Liver (tissue), 8 donors: ENCODE measurements at regions not wholly inside any gene's neighbourhood (a gene's known extent, or its start where the extent isn't known, plus 50 kb on each side); places are given as distances from the start of the nearest gene placed in this dataset.

Source experiments
- DNase-seq: peaks from one replicate; pipeline ENCODE4 v3.0.0-alpha.2; 2017; ENCODE audit warnings: low spot score
- H3K27ac ChIP-seq, 2 donors: one replicate each; pipeline ENCODE4 v1.7.0; 2013; ENCODE audit warnings: inconsistent platforms in 2 of 2, low read length in 2 of 2, control low read depth in 1 of 2, low read depth in 1 of 2, mild to moderate bottlenecking in 1 of 2
- H3K27me3 ChIP-seq, 4 donors: one replicate each; pipeline versions ENCODE4 v1.6.1 to v1.7.0; 2013; ENCODE audit warnings: low read length in 3 of 4, inconsistent platforms in 1 of 4, mild to moderate bottlenecking in 1 of 4, moderate library complexity in 1 of 4; ENCODE audit not compliant: control insufficient read depth in 4 of 4, insufficient read depth in 4 of 4
- H3K36me3 ChIP-seq, 4 donors: one replicate each; pipeline versions ENCODE4 v1.6.1 to v1.7.0; 2013; ENCODE audit warnings: low read length in 3 of 4, mild to moderate bottlenecking in 3 of 4, low read depth in 1 of 4, moderate library complexity in 1 of 4; ENCODE audit not compliant: control insufficient read depth in 4 of 4, insufficient read depth in 3 of 4
- H3K4me1 ChIP-seq, 4 donors: one replicate each; pipeline versions ENCODE4 v1.6.1 to v1.7.0; 2013; ENCODE audit warnings: low read length in 3 of 4, mild to moderate bottlenecking in 3 of 4, moderate library complexity in 1 of 4; ENCODE audit not compliant: control insufficient read depth in 4 of 4, insufficient read depth in 4 of 4
- H3K4me3 ChIP-seq, 3 donors: one replicate each; pipeline versions ENCODE4 v1.6.1 to v1.7.0; 2013; ENCODE audit warnings: low read length in 3 of 3, control low read depth in 1 of 3, low read depth in 1 of 3, mild to moderate bottlenecking in 1 of 3
- H3K9ac ChIP-seq, 2 donors: one replicate each; pipeline ENCODE4 v1.7.0; 2013; ENCODE audit warnings: low read length in 2 of 2, mild to moderate bottlenecking in 2 of 2, moderate library complexity in 2 of 2, control low read depth in 1 of 2, low read depth in 1 of 2
- H3K9me3 ChIP-seq, 4 donors: one replicate each; pipeline versions ENCODE4 v1.6.1 to v1.7.0; 2013; ENCODE audit warnings: low read length in 3 of 4; ENCODE audit not compliant: control insufficient read depth in 4 of 4
- EGR1 ChIP-seq, 2 donors: IDR thresholded peaks; 2 replicates each; pipeline ENCODE4 v1.6.1; 2016 to 2018; ENCODE audit warnings: antibody characterized with exemption in 2 of 2, low read depth in 2 of 2
- FOXA1 ChIP-seq: IDR thresholded peaks from 2 replicates; pipeline ENCODE4 v1.6.1; 2016; ENCODE audit warnings: antibody characterized with exemption
- FOXA2 ChIP-seq: IDR thresholded peaks from 2 replicates; pipeline ENCODE4 v1.6.1; 2016; ENCODE audit warnings: antibody characterized with exemption
- GABPA ChIP-seq, 2 donors: IDR thresholded peaks in 1 of 2; conservative IDR thresholded peaks in 1 of 2; 2 replicates each; pipeline ENCODE4 v1.6.1; 2016; ENCODE audit warnings: antibody characterized with exemption in 2 of 2, mild to moderate bottlenecking in 1 of 2, moderate library complexity in 1 of 2
- HNF4A ChIP-seq, 2 donors: conservative IDR thresholded peaks; 2 replicates each; pipeline ENCODE4 v1.6.1; 2016; ENCODE audit warnings: antibody characterized with exemption in 2 of 2, mild to moderate bottlenecking in 2 of 2
- HNF4G ChIP-seq: IDR thresholded peaks from 2 replicates; pipeline ENCODE4 v1.6.1; 2016; ENCODE audit warnings: antibody characterized with exemption
- JUND ChIP-seq, 2 donors: IDR thresholded peaks; 2 replicates each; pipeline ENCODE4 v1.6.1; 2016; ENCODE audit warnings: antibody characterized with exemption in 2 of 2
- NR2F2 ChIP-seq: IDR thresholded peaks from 2 replicates; pipeline ENCODE4 v1.6.1; 2016; ENCODE audit warnings: antibody characterized with exemption
- RAD21 ChIP-seq, 2 donors: IDR thresholded peaks; 2 replicates each; pipeline ENCODE4 v1.6.1; 2016; ENCODE audit warnings: antibody characterized with exemption in 2 of 2, mild to moderate bottlenecking in 2 of 2
- RXRA ChIP-seq, 2 donors: IDR thresholded peaks; 2 replicates each; pipeline ENCODE4 v1.6.1; 2017 to 2018; ENCODE audit warnings: antibody characterized with exemption in 2 of 2, mild to moderate bottlenecking in 1 of 2
- SP1 ChIP-seq: IDR thresholded peaks from 2 replicates; pipeline ENCODE4 v1.6.1; 2018; ENCODE audit warnings: antibody characterized with exemption, mild to moderate bottlenecking
- TAF1 ChIP-seq: conservative IDR thresholded peaks from 2 replicates; pipeline ENCODE4 v1.6.1; 2016; ENCODE audit warnings: antibody characterized with exemption, mild to moderate bottlenecking
- YY1 ChIP-seq: IDR thresholded peaks from 2 replicates; pipeline ENCODE4 v1.6.1; 2016; ENCODE audit warnings: antibody characterized with exemption, mild to moderate bottlenecking
- WGBS: extraction: QIAGEN DNeasy Blood & Tissue Kit; methylation state at CpG from one replicate; pipeline ENCODE4 v1.1.7; 2013; 5-methylcytosine and 5-hydroxymethylcytosine counted together
- TF ChIP-seq, protein P1 (sequence below): IDR thresholded peaks from 2 replicates; pipeline ENCODE4 v1.6.1; 2016; ENCODE audit warnings: antibody characterized with exemption
- TF ChIP-seq, protein P2 (sequence below): IDR thresholded peaks from 2 replicates; pipeline ENCODE4 v1.6.1; 2016; ENCODE audit warnings: antibody characterized with exemption, mild to moderate bottlenecking
- TF ChIP-seq, protein P3 (sequence below): IDR thresholded peaks from 2 replicates; pipeline ENCODE4 v1.6.1; 2016; ENCODE audit warnings: antibody characterized with exemption
- TF ChIP-seq, protein P4 (sequence below): IDR thresholded peaks from 2 replicates; pipeline ENCODE4 v1.6.1; 2016; ENCODE audit warnings: antibody characterized with exemption
- TF ChIP-seq, protein P5 (sequence below): fragments of 150-350 bp; IDR thresholded peaks from 2 replicates; pipeline ENCODE4 v1.5.1; 2017; ENCODE audit warnings: improper control_type of control experiment, low read depth, low read length; ENCODE audit not compliant: missing input control
- donor health status: healthy.
- donor health status: healthy.
- donor health status: healthy.
- donor health status: healthy.
- donor health status: healthy.

DNA sequence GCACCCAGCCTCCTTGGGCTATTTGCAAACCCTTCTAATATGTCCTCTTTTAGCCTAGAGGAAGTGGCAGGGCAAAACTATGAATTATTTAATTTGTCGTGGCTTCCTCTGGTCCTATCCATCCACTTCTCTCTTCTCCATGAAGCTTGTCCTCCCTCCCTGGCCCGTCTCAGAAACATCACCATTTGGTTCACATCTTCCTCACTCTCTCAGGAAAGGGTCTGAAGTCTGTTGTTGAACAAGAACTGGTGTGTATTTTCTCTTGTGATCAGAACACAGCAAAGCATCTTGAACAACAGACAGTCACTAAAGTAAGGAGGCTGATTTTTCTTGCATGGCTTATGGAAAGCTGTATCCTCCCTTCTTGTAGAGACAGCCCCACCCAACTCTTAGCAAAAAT is 550.1 kb upstream of the NRP1 start:
- Histone ChIP-seq H3K4me3 (no peak overlapping the region), H3K27ac (no peak overlapping the region), H3K9ac (no peak overlapping the region), H3K36me3 (no peaks in the 10 kb centered on the region), H3K27me3 (no peaks in the 10 kb centered on the region), H3K4me1 (peaks cover 0 to 9% (median 3%) of the 10 kb centered on the region in 4 donors), H3K9me3 (no peaks in the 10 kb centered on the region)
- TF ChIP-seq FOXA2: no peak
- no peak for TF ChIP-seq RAD21 (IDR thresholded peaks at IDR 0.05)
- TF ChIP-seq FOXA1: no peak
- TF ChIP-seq HNF4G: no peak
- TF ChIP-seq, protein P1, sequence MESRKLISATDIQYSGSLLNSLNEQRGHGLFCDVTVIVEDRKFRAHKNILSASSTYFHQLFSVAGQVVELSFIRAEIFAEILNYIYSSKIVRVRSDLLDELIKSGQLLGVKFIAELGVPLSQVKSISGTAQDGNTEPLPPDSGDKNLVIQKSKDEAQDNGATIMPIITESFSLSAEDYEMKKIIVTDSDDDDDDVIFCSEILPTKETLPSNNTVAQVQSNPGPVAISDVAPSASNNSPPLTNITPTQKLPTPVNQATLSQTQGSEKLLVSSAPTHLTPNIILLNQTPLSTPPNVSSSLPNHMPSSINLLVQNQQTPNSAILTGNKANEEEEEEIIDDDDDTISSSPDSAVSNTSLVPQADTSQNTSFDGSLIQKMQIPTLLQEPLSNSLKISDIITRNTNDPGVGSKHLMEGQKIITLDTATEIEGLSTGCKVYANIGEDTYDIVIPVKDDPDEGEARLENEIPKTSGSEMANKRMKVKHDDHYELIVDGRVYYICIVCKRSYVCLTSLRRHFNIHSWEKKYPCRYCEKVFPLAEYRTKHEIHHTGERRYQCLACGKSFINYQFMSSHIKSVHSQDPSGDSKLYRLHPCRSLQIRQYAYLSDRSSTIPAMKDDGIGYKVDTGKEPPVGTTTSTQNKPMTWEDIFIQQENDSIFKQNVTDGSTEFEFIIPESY: no peak
- TF ChIP-seq YY1: no peak
- no peak for TF ChIP-seq GABPA (IDR thresholded peaks at IDR 0.05 in 1 of 2, conservative IDR thresholded peaks at IDR 0.05 in 1 of 2)
- TF ChIP-seq NR2F2: no peak
- TF ChIP-seq, protein P2, sequence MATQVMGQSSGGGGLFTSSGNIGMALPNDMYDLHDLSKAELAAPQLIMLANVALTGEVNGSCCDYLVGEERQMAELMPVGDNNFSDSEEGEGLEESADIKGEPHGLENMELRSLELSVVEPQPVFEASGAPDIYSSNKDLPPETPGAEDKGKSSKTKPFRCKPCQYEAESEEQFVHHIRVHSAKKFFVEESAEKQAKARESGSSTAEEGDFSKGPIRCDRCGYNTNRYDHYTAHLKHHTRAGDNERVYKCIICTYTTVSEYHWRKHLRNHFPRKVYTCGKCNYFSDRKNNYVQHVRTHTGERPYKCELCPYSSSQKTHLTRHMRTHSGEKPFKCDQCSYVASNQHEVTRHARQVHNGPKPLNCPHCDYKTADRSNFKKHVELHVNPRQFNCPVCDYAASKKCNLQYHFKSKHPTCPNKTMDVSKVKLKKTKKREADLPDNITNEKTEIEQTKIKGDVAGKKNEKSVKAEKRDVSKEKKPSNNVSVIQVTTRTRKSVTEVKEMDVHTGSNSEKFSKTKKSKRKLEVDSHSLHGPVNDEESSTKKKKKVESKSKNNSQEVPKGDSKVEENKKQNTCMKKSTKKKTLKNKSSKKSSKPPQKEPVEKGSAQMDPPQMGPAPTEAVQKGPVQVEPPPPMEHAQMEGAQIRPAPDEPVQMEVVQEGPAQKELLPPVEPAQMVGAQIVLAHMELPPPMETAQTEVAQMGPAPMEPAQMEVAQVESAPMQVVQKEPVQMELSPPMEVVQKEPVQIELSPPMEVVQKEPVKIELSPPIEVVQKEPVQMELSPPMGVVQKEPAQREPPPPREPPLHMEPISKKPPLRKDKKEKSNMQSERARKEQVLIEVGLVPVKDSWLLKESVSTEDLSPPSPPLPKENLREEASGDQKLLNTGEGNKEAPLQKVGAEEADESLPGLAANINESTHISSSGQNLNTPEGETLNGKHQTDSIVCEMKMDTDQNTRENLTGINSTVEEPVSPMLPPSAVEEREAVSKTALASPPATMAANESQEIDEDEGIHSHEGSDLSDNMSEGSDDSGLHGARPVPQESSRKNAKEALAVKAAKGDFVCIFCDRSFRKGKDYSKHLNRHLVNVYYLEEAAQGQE: no peak
- TF ChIP-seq HNF4A (conservative IDR thresholded peaks at IDR 0.05): no peak
- TF ChIP-seq TAF1: no peak
- TF ChIP-seq EGR1 (IDR thresholded peaks at IDR 0.05; ENCODE audit: low read depth in 2 of 2): no peak
- no peak for TF ChIP-seq RXRA (IDR thresholded peaks at IDR 0.05)
- TF ChIP-seq, protein P3, sequence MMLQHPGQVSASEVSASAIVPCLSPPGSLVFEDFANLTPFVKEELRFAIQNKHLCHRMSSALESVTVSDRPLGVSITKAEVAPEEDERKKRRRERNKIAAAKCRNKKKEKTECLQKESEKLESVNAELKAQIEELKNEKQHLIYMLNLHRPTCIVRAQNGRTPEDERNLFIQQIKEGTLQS: no peak
- TF ChIP-seq, protein P4, sequence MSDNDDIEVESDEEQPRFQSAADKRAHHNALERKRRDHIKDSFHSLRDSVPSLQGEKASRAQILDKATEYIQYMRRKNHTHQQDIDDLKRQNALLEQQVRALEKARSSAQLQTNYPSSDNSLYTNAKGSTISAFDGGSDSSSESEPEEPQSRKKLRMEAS: no peak
- TF ChIP-seq JUND (IDR thresholded peaks at IDR 0.05): no peak
- TF ChIP-seq SP1: no peak
- TF ChIP-seq, protein P5, sequence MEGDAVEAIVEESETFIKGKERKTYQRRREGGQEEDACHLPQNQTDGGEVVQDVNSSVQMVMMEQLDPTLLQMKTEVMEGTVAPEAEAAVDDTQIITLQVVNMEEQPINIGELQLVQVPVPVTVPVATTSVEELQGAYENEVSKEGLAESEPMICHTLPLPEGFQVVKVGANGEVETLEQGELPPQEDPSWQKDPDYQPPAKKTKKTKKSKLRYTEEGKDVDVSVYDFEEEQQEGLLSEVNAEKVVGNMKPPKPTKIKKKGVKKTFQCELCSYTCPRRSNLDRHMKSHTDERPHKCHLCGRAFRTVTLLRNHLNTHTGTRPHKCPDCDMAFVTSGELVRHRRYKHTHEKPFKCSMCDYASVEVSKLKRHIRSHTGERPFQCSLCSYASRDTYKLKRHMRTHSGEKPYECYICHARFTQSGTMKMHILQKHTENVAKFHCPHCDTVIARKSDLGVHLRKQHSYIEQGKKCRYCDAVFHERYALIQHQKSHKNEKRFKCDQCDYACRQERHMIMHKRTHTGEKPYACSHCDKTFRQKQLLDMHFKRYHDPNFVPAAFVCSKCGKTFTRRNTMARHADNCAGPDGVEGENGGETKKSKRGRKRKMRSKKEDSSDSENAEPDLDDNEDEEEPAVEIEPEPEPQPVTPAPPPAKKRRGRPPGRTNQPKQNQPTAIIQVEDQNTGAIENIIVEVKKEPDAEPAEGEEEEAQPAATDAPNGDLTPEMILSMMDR: no peak
- WGBS: 84% methylated on average over 2 of the region's 2 CpGs
- no peak for DNase-seq
